NCI-H2029 treated with DMSO at 0.1 percent for 48 hours (cell line): ENCODE measurements at regions not wholly inside any gene's neighbourhood (a gene's known extent, or its start where the extent isn't known, plus 50 kb on each side); places are given as distances from the start of the nearest gene placed in this dataset.

Experiments used
- DNase-seq: peaks from one replicate; lab custom pipeline; 2025; lab: John Stamatoyannopoulos, UW

DNA sequence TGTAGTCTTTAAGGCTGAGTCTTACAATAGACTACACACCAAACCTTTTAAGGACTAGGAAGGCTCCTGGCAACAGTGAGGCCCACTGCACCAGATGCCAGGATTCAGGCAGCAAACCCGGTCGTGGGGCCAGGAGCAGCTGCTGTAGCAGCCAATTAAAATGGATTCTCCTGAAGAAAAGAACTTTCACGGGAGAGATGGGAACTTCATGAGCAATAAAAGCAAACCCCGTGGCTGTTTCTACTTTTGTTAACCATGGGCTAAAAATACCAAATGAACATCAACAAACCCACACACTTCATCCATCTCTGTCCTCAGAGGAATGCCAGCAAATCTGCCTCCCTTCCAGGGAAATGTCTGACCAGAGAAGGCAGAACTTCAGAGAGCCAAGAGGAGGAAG, 101.4 kb downstream of the BTC start:
- no peak for DNase-seq
